K562 (cell line): ENCODE measurements at regions not wholly inside any gene's neighbourhood (a gene's known extent, or its start where the extent isn't known, plus 50 kb on each side); places are given as distances from the start of the nearest gene placed in this dataset.

ENCODE experiments used
- ATAC-seq: fragments of 200-7000 bp; cut with Tn5 transposase; 3 replicates; pipeline ENCODE4 v1.9.1; 2020; ENCODE audit warnings: moderate library complexity
- BruUV-seq: library from RNA; stranded (reverse); fragments of 400-500 nt; replicated peaks from 2 replicates; lab custom pipeline; 2021; lab: Mats Ljungman, UMichigan
- CTCF ChIA-PET: fragments of 300-600 bp; formaldehyde crosslinking; extraction: SDS; loops from one replicate; lab custom pipeline; 2021; ENCODE audit warnings: low intra/inter-chr PET ratio; lab: Yijun Ruan, JAX
- POLR2A ChIA-PET: fragments of 300-600, 350-650 bp; sonication (Branson Sonifier 250); formaldehyde crosslinking; extraction: SDS; loops from one replicate; lab custom pipeline; 2021; ENCODE audit warnings: antibody characterized with exemption, inconsistent platforms; lab: Yijun Ruan, JAX
- DNase-seq, 4 experiments: peaks; one replicate each; pipeline versions ENCODE4 v3.0.0 to v3.0.0-alpha.2; 2011 to 2018; ENCODE audit warnings: low spot score in 3 of 4, mixed read lengths in 3 of 4; ENCODE audit errors: extremely low read depth in 1 of 4
- FAIRE-seq: peaks from 2 replicates; lab custom pipeline; 2011; peaks lifted over from hg19 to GRCh38; lab: Jason Lieb, UNC
- H2AFZ ChIP-seq: 2 replicates; pipeline ENCODE4 v1.6.0; 2011; ENCODE audit warnings: low read depth, low read length, control low read depth, inconsistent platforms
- H3K27ac ChIP-seq: fragments of 200-600 bp; 3 replicates; pipeline ENCODE4 v1.8.0; 2011; ENCODE audit warnings: low read depth, mild to moderate bottlenecking, control low read depth, inconsistent platforms, low read length, moderate library complexity, mixed read lengths; ENCODE audit errors: extremely low read depth
- H3K27me3 ChIP-seq, 2 experiments: fragments of 300-600 bp in 1 of 2; 2 replicates in 1 of 2; 3 replicates in 1 of 2; pipeline versions ENCODE4 v1.6.0 to v1.8.0; 2011; ENCODE audit warnings: inconsistent platforms in 2 of 2, low read length in 2 of 2, mild to moderate bottlenecking in 1 of 2, mixed read lengths in 1 of 2, moderate library complexity in 1 of 2; ENCODE audit not compliant: control insufficient read depth in 2 of 2, insufficient read depth in 2 of 2
- H3K36me3 ChIP-seq: fragments of 300-600 bp; 3 replicates; pipeline ENCODE4 v1.8.0; 2011; ENCODE audit warnings: mild to moderate bottlenecking, low read length, inconsistent platforms; ENCODE audit not compliant: control insufficient read depth, insufficient read depth
- H3K4me1 ChIP-seq, 2 experiments: fragments of 200-600 bp in 1 of 2; replicated peaks in 1 of 2; 2 replicates in 1 of 2; 3 replicates in 1 of 2; pipeline versions ENCODE4 v1.5.1 to v1.8.0; 2011; ENCODE audit warnings: inconsistent platforms in 2 of 2, low read length in 2 of 2, mild to moderate bottlenecking in 1 of 2, mixed read lengths in 1 of 2, moderate library complexity in 1 of 2; ENCODE audit not compliant: control insufficient read depth in 2 of 2, insufficient read depth in 2 of 2
- H3K4me2 ChIP-seq: 2 replicates; pipeline ENCODE4 v1.6.1; 2011; ENCODE audit warnings: low read length, control low read depth, inconsistent platforms, mixed read lengths; ENCODE audit not compliant: insufficient read depth
- H3K4me3 ChIP-seq: fragments of 200-600 bp; sonication (generic), shearing (Covaris generic); 2 replicates; pipeline ENCODE4 v1.5.1; 2016; ENCODE audit warnings: control low read depth, inconsistent platforms
- H3K79me2 ChIP-seq: fragments of 200-600 bp; 3 replicates; pipeline ENCODE4 v1.8.0; 2011; ENCODE audit warnings: low read length, inconsistent platforms; ENCODE audit not compliant: control insufficient read depth, insufficient read depth
- H3K9ac ChIP-seq, 2 experiments: 2 replicates each; pipeline versions ENCODE4 v1.6.0 to v1.6.1; 2011; ENCODE audit warnings: low read depth in 2 of 2, low read length in 2 of 2, control low read depth in 1 of 2, inconsistent platforms in 1 of 2, mild to moderate bottlenecking in 1 of 2, mixed read lengths in 1 of 2; ENCODE audit not compliant: insufficient read depth in 1 of 2
- H3K9me1 ChIP-seq: one replicate; pipeline ENCODE4 v1.6.0; 2011; ENCODE audit warnings: inconsistent platforms, mild to moderate bottlenecking, low read length, moderate library complexity; ENCODE audit not compliant: control insufficient read depth, insufficient read depth
- H3K9me3 ChIP-seq: replicated peaks from 2 replicates; pipeline ENCODE4 v1.5.1; 2011; ENCODE audit warnings: low read depth, low read length, inconsistent platforms; ENCODE audit not compliant: control insufficient read depth, insufficient read depth
- H4K20me1 ChIP-seq: replicated peaks from 2 replicates; pipeline ENCODE4 v1.6.1; 2011; ENCODE audit warnings: low read length, inconsistent platforms, mixed read lengths; ENCODE audit not compliant: control insufficient read depth, insufficient read depth
- BDP1 ChIP-seq: IDR thresholded peaks from 3 replicates; pipeline ENCODE4 v1.6.1; 2011; ENCODE audit not compliant: insufficient read length, insufficient read depth
- CAMTA2 ChIP-seq: fragments of 250-450 bp; sonication (Bioruptor Pico); conservative IDR thresholded peaks from 2 replicates; pipeline ENCODE4 v1.5.1; 2022
- ELK3 ChIP-seq: fragments of 450-650 bp; formaldehyde crosslinking; IDR thresholded peaks from 2 replicates; pipeline ENCODE4 v1.4.0; 2020; ENCODE audit warnings: mild to moderate bottlenecking
- HES1 ChIP-seq: fragments of 450-650 bp; IDR thresholded peaks from 2 replicates; pipeline ENCODE4 v1.6.1; 2016; ENCODE audit warnings: low read depth, mild to moderate bottlenecking, moderate library complexity
- HLTF ChIP-seq: fragments of 450-650 bp; IDR thresholded peaks from 2 replicates; pipeline ENCODE4 v1.6.1; 2016
- HNRNPL ChIP-seq: fragments of 200-400 bp; formaldehyde crosslinking; IDR thresholded peaks from 2 replicates; pipeline ENCODE4 v1.6.1; 2017; ENCODE audit warnings: low read depth, mild to moderate bottlenecking, low read length
- KAT2B ChIP-seq: IDR thresholded peaks from one replicate; pipeline ENCODE4 v1.6.1; 2012; ENCODE audit warnings: low read depth, mild to moderate bottlenecking, control low read depth, inconsistent platforms, low read length, moderate library complexity
- MTA3 ChIP-seq: fragments of 450-650 bp; formaldehyde crosslinking; IDR thresholded peaks from 2 replicates; pipeline ENCODE4 v1.6.1; 2017; ENCODE audit warnings: mild to moderate bottlenecking, borderline replicate concordance
- NCOA2 ChIP-seq, 2 experiments: fragments of 450-650 bp; IDR thresholded peaks; 2 replicates each; pipeline ENCODE4 v1.6.1; 2018; ENCODE audit warnings: mild to moderate bottlenecking in 2 of 2, moderate library complexity in 1 of 2; ENCODE audit not compliant: partially characterized antibody in 2 of 2
- NELFE ChIP-seq: IDR thresholded peaks from 2 replicates; pipeline ENCODE4 v1.6.1; 2011; ENCODE audit warnings: mild to moderate bottlenecking; ENCODE audit not compliant: insufficient read depth, insufficient read length
- PCBP2 ChIP-seq: fragments of 200-400 bp; formaldehyde crosslinking; IDR thresholded peaks from 2 replicates; pipeline ENCODE4 v1.6.1; 2018; ENCODE audit warnings: low read length, low read depth, mild to moderate bottlenecking, moderate library complexity; ENCODE audit not compliant: poor library complexity, severe bottlenecking
- POLR2A ChIP-seq: fragments of 450-650 bp; conservative IDR thresholded peaks from 2 replicates; pipeline ENCODE4 v1.6.1; 2016
- RBBP5 ChIP-seq: fragments of 200-600 bp; sonication (generic); IDR thresholded peaks from 2 replicates; pipeline ENCODE4 v1.6.1; 2012; ENCODE audit warnings: borderline replicate concordance, mild to moderate bottlenecking, low read length, control low read depth, inconsistent platforms; ENCODE audit not compliant: insufficient read depth, poor library complexity, severe bottlenecking
- ZNF165 ChIP-seq: fragments of 250-450 bp; sonication (Bioruptor Pico); IDR thresholded peaks from 2 replicates; pipeline ENCODE4 v1.4.0; 2020; ENCODE audit warnings: borderline replicate concordance
- ZNF239 ChIP-seq: fragments of 250-450 bp; sonication (Bioruptor Pico); IDR thresholded peaks from 2 replicates; pipeline ENCODE4 v1.4.0; 2020; ENCODE audit warnings: mild to moderate bottlenecking
- ZZZ3 ChIP-seq: fragments of 450-650 bp; IDR thresholded peaks from 2 replicates; pipeline ENCODE4 v1.6.1; 2016; ENCODE audit warnings: antibody characterized with exemption, mild to moderate bottlenecking, moderate library complexity
- WGBS: fragments of 100-300 bp; shearing (Covaris generic); methylation state at CpG from one replicate; pipeline ENCODE4 v1.1.6; 2016; ENCODE audit warnings: low coverage, mixed read lengths; ENCODE audit not compliant: insufficient coverage; ENCODE audit errors: missing lambda C conversion rate; 5-methylcytosine and 5-hydroxymethylcytosine counted together
- in situ Hi-C: fragments of 300-500 bp; cut with MboI; formaldehyde crosslinking; loops from 4 replicates; pipeline ENCODE4 v1.15.0; 2018; ENCODE audit warnings: inconsistent platforms, mixed read lengths
- intact Hi-C: fragments of 100-400 bp; cut with micrococcal nuclease; formaldehyde crosslinking; loops from 2 replicates; pipeline ENCODE4 v1.14.2; 2022

- TF ChIP-seq BDP1: no peak
- TF ChIP-seq NELFE: no peak
- no peak for TF ChIP-seq POLR2A
- TF ChIP-seq ZNF239: no peak
- no peak for TF ChIP-seq RBBP5
- no peak for TF ChIP-seq HES1
- no peak for TF ChIP-seq PCBP2
- no peak for TF ChIP-seq ZNF165 (CRISPR knock-in tag)
- no peak for TF ChIP-seq HNRNPL
- TF ChIP-seq NCOA2 (IDR thresholded peaks at IDR 0.05; ENCODE audit: partially characterized antibody in 2 of 2): no peak
- no peak for TF ChIP-seq CAMTA2 (CRISPR knock-in tag)
- no peak for TF ChIP-seq ELK3 (CRISPR knock-in tag)
- TF ChIP-seq HLTF: no peak
- no peak for TF ChIP-seq MTA3
- no peak for TF ChIP-seq KAT2B
- TF ChIP-seq ZZZ3: no peak
- ATAC-seq (no peak), FAIRE-seq (no peak), DNase-seq (no peak)
- BruUV-seq: no TSS peak
- H3K9me1 ChIP-seq: no peaks in the 10 kb centered on the region
- no peaks in the 10 kb centered on the region for H3K9me3 ChIP-seq
- 62% methylated on average over 3 of the region's 3 CpGs for WGBS
- ChIA-PET CTCF (no interaction called here), POLR2A (no interaction called here)
- H3K9ac ChIP-seq: no peak overlapping the region
- H3K4me2 ChIP-seq: no peak overlapping the region
- in situ Hi-C loops: no loop called here
- H3K4me1 ChIP-seq: no peaks in the 10 kb centered on the region
- no peaks in the 10 kb centered on the region for H4K20me1 ChIP-seq
- intact Hi-C loops: no loop called here
- no peaks in the 10 kb centered on the region for H3K27me3 ChIP-seq
- no peak overlapping the region for H2AFZ ChIP-seq
- no peak overlapping the region for H3K27ac ChIP-seq
- no peaks in the 10 kb centered on the region for H3K36me3 ChIP-seq
- H3K4me3 ChIP-seq: no peak overlapping the region
- no peaks in the 10 kb centered on the region for H3K79me2 ChIP-seq
Observed at GRCh38 chr7:18196638-18197037, 169.0 kb upstream of the PRPS1L1 start.
